IgD-negative memory B cell (primary cell): ENCODE measurements at regions not wholly inside any gene's neighbourhood (a gene's known extent, or its start where the extent isn't known, plus 50 kb on each side); places are given as distances from the start of the nearest gene placed in this dataset.

ENCODE experiments used
- H3K27ac Mint-ChIP-seq, 3 donors: one replicate each; pipeline ENCODE4 v1.8.0; 2020 to 2022; ENCODE audit warnings: mild to moderate bottlenecking in 3 of 3, mixed read lengths in 3 of 3, moderate library complexity in 1 of 3
- H3K27me3 Mint-ChIP-seq: one replicate; pipeline ENCODE4 v1.8.0; 2021; ENCODE audit warnings: mixed read lengths
- H3K36me3 Mint-ChIP-seq: one replicate; pipeline ENCODE4 v1.8.0; 2020; ENCODE audit warnings: mild to moderate bottlenecking, mixed read lengths
- H3K4me1 Mint-ChIP-seq, 3 donors: one replicate each; pipeline ENCODE4 v1.8.0; 2020 to 2022; ENCODE audit warnings: mixed read lengths in 3 of 3, mild to moderate bottlenecking in 1 of 3
- H3K4me3 Mint-ChIP-seq, 4 donors: one replicate each; pipeline ENCODE4 v1.8.0; 2020 to 2022; ENCODE audit warnings: mild to moderate bottlenecking in 4 of 4, mixed read lengths in 4 of 4, moderate library complexity in 3 of 4
- H3K9me3 Mint-ChIP-seq, 3 donors: one replicate each; pipeline ENCODE4 v1.8.0; 2020 to 2021; ENCODE audit warnings: mixed read lengths in 3 of 3, mild to moderate bottlenecking in 1 of 3

DNA sequence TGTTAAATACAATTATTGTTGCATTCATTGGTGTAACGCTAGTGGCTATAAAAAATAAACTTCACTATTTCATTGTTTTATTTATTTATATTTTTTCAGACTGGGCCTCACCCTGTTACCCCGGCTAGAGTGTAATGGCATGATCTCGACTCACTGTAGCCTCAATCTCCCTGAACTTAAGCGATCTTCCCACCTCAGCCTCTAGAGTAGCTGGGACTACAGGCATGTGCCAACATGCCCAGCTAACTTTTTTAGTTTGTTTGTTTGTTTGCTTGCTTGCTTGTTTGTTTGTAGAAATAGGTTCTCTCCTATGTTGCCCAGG lies 387.4 kb upstream of the PTBP2 start:
- Mint-ChIP-seq H3K4me1 (no peaks in the 10 kb centered on the region), H3K4me3 (no peak overlapping the region), H3K36me3 (peaks cover 2% of the 10 kb centered on the region), H3K9me3 (peaks cover 0 to 10% (median 6%) of the 10 kb centered on the region in 3 donors), H3K27me3 (no peaks in the 10 kb centered on the region), H3K27ac (peak overlapping the region in 1 of 3 donors; percentile 65)

DNA sequence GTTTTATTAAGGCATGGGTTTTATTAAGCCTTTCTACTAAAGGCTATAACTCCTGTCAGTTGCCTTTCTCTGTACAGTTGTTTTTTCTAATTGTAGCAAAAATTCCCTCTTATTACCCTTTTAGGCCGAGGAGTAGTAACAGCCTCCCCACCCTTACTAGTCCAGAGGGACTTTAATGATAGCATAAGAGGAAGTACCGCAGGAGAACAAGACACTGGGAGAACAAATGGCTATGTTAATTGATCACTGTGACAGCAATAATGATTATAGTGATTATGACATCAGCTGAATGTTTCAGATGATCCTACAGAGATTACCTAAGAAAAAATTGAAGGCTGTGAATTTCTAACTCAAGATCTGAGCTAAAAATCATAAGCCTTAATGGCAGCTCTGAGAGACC lies 383.0 kb upstream of the PTBP2 start:
- Mint-ChIP-seq H3K27ac (no peak overlapping the region), H3K36me3 (no peaks in the 10 kb centered on the region)

DNA sequence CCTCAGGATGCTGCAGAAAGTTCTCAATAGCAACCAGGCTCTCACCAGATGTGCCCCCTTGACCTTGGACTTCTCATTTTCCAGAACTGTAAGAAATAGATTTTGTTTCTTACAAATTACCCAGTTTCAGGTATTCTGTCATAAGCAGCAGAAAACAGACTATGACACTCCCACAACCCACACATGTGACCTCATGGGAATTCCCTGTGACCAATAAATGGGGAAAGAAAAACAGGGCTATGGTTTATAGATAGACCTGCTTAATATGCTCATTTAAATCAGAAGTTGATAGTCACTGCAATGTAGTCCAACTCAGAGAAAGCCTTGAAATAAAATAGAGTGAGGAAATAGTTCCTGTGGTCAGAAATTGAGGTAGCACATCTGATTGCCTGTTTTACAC lies 380.9 kb upstream of the PTBP2 start:
- Mint-ChIP-seq H3K9me3 (peaks cover 3 to 11% (median 5%) of the 10 kb centered on the region in 3 donors), H3K4me3 (no peak overlapping the region), H3K36me3 (no peaks in the 10 kb centered on the region), H3K27ac (no peak overlapping the region), H3K27me3 (no peaks in the 10 kb centered on the region), H3K4me1 (no peaks in the 10 kb centered on the region)

More for the DNA sequence above, 383.0 kb upstream of the PTBP2 start:
- Mint-ChIP-seq H3K4me3 (no peak overlapping the region), H3K9me3 (peaks cover 3 to 7% (median 6%) of the 10 kb centered on the region in 3 donors), H3K27me3 (no peaks in the 10 kb centered on the region), H3K4me1 (no peaks in the 10 kb centered on the region)

DNA sequence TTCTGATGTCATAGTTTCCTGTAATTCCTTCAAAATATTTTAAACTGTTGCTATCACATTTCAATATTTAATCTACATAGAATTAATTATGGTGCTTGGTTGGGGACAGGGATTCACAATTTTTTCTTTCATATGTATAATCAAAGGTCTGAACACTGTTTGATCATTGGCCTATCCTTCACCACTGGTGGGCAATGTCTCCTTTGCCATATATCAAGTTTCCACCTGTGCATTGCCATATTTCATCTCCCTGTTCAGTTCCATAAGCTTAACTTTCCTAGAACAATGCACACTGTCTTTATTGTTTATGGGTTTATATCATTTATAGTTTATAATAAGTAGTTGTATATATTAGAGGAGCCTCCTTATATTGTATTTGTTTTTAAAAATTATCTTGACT lies 374.9 kb upstream of the PTBP2 start:
- no peak overlapping the region for H3K4me3 Mint-ChIP-seq
- H3K27me3 Mint-ChIP-seq = no peaks in the 10 kb centered on the region
- H3K9me3 Mint-ChIP-seq = peaks cover 2 to 5% (median 3%) of the 10 kb centered on the region in 3 donors
- H3K4me1 Mint-ChIP-seq = no peaks in the 10 kb centered on the region
- H3K36me3 Mint-ChIP-seq = no peaks in the 10 kb centered on the region
- H3K27ac Mint-ChIP-seq = no peak overlapping the region

GRCh38 chr1:96349896-96350295 lies 371.7 kb upstream of the PTBP2 start:
- Mint-ChIP-seq H3K4me3 (no peak overlapping the region), H3K27ac (peak overlapping the region in 1 of 3 donors; percentile 33), H3K27me3 (no peaks in the 10 kb centered on the region), H3K9me3 (peaks cover 0 to 5% (median 3%) of the 10 kb centered on the region in 3 donors), H3K36me3 (no peaks in the 10 kb centered on the region), H3K4me1 (no peaks in the 10 kb centered on the region)

DNA sequence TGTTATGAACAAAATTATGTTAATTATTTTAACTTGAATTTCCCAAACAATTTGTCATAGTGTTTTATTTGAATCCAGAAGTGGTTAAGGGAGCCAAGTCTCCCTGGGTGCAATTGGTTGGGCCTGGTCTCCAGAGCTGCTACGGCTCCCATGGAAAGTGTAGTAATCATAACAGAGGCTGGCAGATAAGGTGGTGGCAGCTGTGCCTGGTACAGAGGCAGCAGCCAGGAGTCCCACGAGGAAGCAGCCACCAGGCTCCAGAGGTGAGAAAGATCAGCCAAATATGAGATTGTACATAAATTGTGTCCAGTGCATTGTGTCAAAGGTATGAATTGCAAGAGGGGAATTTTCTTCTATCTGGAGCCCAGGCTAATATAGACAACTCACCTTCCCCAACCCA lies 368.9 kb upstream of the PTBP2 start:
- peaks cover 0 to 5% (median 3%) of the 10 kb centered on the region in 3 donors for H3K9me3 Mint-ChIP-seq
- no peak overlapping the region for H3K27ac Mint-ChIP-seq
- H3K4me3 Mint-ChIP-seq = no peak overlapping the region
- H3K27me3 Mint-ChIP-seq = no peaks in the 10 kb centered on the region
- H3K36me3 Mint-ChIP-seq = no peaks in the 10 kb centered on the region
- H3K4me1 Mint-ChIP-seq = no peaks in the 10 kb centered on the region

DNA sequence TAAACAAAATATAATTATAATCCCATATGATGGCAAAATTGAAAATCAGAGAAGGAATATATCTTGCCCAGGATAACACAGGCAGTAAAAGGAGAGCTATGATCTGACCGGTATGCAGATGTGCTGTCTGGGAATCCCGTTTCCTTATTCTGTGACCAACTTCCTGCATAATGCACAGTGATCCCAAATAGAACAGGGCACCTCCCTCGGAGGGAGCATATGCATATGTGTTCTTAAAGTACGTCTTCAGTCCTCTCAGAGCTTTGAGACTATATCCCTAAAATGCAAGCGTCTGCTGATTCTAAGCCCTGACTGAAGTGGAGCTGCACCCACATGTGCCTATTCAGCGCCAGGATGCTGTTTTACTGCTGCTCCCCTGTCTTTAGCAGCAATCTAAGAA lies 366.1 kb upstream of the PTBP2 start:
- Mint-ChIP-seq H3K36me3 (no peaks in the 10 kb centered on the region), H3K9me3 (peaks cover 0 to 5% (median 3%) of the 10 kb centered on the region in 3 donors), H3K4me3 (no peak overlapping the region), H3K27ac (no peak overlapping the region), H3K4me1 (no peaks in the 10 kb centered on the region), H3K27me3 (no peaks in the 10 kb centered on the region)

DNA sequence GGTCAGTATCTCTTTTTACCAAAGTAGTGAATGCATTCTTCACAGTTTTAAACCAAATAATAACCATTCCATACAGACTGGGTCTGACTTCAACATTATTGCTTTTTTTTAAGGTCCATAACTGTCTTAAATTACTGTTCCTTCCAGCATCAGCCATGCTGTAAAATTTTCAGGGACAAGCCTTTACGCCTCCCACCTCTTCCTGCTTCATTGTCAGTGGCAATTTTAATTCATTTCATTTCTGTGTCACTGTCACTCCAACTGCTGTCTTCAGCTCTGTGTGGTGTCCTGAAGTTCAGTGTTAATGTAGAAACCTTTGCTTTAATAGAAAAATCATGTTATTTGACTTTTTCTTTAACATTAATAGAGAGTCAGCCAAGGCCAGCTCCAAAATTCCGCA lies 365.6 kb upstream of the PTBP2 start:
- H3K4me3 Mint-ChIP-seq = no peak overlapping the region
- no peak overlapping the region for H3K27ac Mint-ChIP-seq
- H3K36me3 Mint-ChIP-seq = no peaks in the 10 kb centered on the region
- peaks cover 0 to 5% (median 3%) of the 10 kb centered on the region in 3 donors for H3K9me3 Mint-ChIP-seq
- no peaks in the 10 kb centered on the region for H3K4me1 Mint-ChIP-seq
- peaks cover 2% of the 10 kb centered on the region for H3K27me3 Mint-ChIP-seq

- H3K36me3 Mint-ChIP-seq = no peaks in the 10 kb centered on the region
- H3K9me3 Mint-ChIP-seq = peaks cover 0 to 3% (median 1%) of the 10 kb centered on the region in 3 donors
- peaks cover 2% of the 10 kb centered on the region for H3K27me3 Mint-ChIP-seq
- H3K4me3 Mint-ChIP-seq = no peak overlapping the region
- H3K27ac Mint-ChIP-seq = no peak overlapping the region
- no peaks in the 10 kb centered on the region for H3K4me1 Mint-ChIP-seq
These were observed 364.3 kb upstream of the PTBP2 start for GRCh38 chr1:96357141-96357765.

GRCh38 chr1:96358057-96358456 lies 363.5 kb upstream of the PTBP2 start:
- Mint-ChIP-seq H3K4me1 (no peaks in the 10 kb centered on the region), H3K4me3 (no peak overlapping the region)

DNA sequence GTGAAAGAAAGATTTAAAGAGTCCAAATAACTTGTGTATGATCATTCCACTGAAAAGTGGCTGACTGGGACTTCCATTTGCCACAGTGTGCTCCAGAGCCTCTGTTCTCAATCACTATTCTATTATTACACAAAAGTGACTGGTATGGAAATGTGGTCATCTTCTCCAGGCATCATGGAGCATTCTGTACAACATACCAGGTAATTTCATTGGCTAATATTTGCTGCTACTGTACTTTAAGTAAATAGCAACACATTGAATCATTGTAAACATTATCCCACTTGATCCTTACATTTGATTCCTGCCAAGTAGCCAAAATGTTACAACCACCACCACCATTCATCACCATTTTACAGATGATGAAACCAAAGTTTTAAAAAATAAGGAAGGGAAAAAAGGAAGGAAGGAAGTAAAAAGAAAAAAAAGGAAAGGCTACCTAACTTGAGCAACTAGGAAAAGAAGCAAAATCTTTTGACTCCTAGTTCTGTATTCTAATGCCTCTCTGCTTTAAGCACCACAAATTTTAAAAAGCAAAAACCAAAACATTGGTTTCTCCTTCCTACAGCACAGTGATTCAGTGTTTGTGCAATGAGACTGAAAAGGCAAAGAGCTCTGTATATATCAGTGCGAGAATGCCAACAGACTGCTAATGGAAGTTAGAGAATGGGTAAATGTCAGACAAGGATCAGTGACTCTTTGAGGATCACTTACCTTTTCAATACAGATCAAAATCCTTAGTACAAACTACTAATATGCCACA lies 361.4 kb upstream of the PTBP2 start:
- no peaks in the 10 kb centered on the region for H3K36me3 Mint-ChIP-seq
- H3K4me3 Mint-ChIP-seq = no peak overlapping the region
- H3K4me1 Mint-ChIP-seq = no peaks in the 10 kb centered on the region
- no peak overlapping the region for H3K27ac Mint-ChIP-seq
- peaks cover 0 to 3% (median 0%) of the 10 kb centered on the region in 3 donors for H3K9me3 Mint-ChIP-seq
- H3K27me3 Mint-ChIP-seq = peaks cover 2% of the 10 kb centered on the region

More at GRCh38 chr1:96358057-96358456, 363.5 kb upstream of the PTBP2 start:
- Mint-ChIP-seq H3K9me3 (peaks cover 0 to 3% (median 0%) of the 10 kb centered on the region in 3 donors), H3K27ac (no peak overlapping the region), H3K27me3 (peaks cover 2% of the 10 kb centered on the region), H3K36me3 (no peaks in the 10 kb centered on the region)

- Mint-ChIP-seq H3K4me1 (no peaks in the 10 kb centered on the region), H3K27ac (no peak overlapping the region), H3K27me3 (peaks cover 2% of the 10 kb centered on the region), H3K36me3 (no peaks in the 10 kb centered on the region), H3K4me3 (no peak overlapping the region), H3K9me3 (peaks cover 0 to 3% (median 0%) of the 10 kb centered on the region in 3 donors)
These were observed 360.2 kb upstream of the PTBP2 start for GRCh38 chr1:96361271-96361856.

GRCh38 chr1:96361961-96362360 lies 359.6 kb upstream of the PTBP2 start:
- no peak overlapping the region for H3K27ac Mint-ChIP-seq
- no peaks in the 10 kb centered on the region for H3K4me1 Mint-ChIP-seq
- peaks cover 2% of the 10 kb centered on the region for H3K27me3 Mint-ChIP-seq
- H3K36me3 Mint-ChIP-seq = no peaks in the 10 kb centered on the region
- no peak overlapping the region for H3K4me3 Mint-ChIP-seq
- H3K9me3 Mint-ChIP-seq = peaks cover 0 to 3% (median 0%) of the 10 kb centered on the region in 3 donors

DNA sequence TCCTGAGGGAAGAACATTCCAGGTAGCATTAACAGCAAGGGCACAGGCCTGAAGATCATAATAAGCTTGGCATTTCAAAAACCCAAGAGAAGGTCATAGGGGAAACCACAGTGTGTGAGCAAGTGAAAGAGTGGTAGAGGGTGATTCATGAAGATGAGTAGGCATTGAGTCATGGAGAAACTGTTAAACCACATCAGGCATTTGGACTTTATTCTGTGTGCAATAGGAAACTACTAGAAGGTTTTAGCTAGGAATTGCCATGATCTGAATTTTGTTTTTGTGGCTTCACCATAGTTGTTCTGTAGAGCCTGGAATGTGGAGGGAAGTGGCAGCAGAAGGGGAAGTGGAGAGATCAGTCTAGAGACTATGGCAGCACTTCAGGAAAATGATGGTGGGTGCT lies 359.0 kb upstream of the PTBP2 start:
- Mint-ChIP-seq H3K36me3 (no peaks in the 10 kb centered on the region), H3K27me3 (peaks cover 2% of the 10 kb centered on the region)

GRCh38 chr1:96363826-96364225 lies 357.8 kb upstream of the PTBP2 start:
- Mint-ChIP-seq H3K4me1 (no peaks in the 10 kb centered on the region), H3K27ac (no peak overlapping the region), H3K36me3 (peaks cover 2% of the 10 kb centered on the region), H3K9me3 (peaks cover 0 to 3% (median 0%) of the 10 kb centered on the region in 3 donors), H3K4me3 (no peak overlapping the region), H3K27me3 (peaks cover 2% of the 10 kb centered on the region)

More for the DNA sequence above, 359.0 kb upstream of the PTBP2 start:
- Mint-ChIP-seq H3K9me3 (peaks cover 0 to 3% (median 0%) of the 10 kb centered on the region in 3 donors), H3K27ac (no peak overlapping the region), H3K4me1 (no peaks in the 10 kb centered on the region), H3K4me3 (peak overlapping the region in 1 of 4 donors; percentile 65)
